ENCODE measurements at regions not wholly inside any gene's neighbourhood (a gene's known extent, or its start where the extent isn't known, plus 50 kb on each side); places are given as distances from the start of the nearest gene placed in this dataset.

DNA sequence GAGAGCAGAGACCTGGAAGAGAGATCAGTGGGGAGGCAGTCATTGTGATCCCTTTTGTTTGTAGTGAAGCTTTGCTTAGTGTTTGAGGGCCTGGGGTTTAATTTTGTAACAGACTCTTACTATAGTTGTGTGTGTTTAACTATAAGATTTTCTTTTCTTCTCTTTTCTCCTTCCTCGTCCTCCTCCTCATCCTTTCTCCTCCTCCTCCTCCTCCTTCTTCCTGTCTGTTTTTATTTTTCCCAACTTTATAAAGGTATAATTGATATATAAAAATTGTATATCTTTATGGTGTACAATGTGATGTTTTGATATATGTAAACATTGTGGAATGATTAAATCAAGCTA, 71.2 kb upstream of the MACF1 start:
- no peak for TF ChIP-seq POLR2A (IDR thresholded peaks at IDR 0.05)
- TF ChIP-seq, protein P1, sequence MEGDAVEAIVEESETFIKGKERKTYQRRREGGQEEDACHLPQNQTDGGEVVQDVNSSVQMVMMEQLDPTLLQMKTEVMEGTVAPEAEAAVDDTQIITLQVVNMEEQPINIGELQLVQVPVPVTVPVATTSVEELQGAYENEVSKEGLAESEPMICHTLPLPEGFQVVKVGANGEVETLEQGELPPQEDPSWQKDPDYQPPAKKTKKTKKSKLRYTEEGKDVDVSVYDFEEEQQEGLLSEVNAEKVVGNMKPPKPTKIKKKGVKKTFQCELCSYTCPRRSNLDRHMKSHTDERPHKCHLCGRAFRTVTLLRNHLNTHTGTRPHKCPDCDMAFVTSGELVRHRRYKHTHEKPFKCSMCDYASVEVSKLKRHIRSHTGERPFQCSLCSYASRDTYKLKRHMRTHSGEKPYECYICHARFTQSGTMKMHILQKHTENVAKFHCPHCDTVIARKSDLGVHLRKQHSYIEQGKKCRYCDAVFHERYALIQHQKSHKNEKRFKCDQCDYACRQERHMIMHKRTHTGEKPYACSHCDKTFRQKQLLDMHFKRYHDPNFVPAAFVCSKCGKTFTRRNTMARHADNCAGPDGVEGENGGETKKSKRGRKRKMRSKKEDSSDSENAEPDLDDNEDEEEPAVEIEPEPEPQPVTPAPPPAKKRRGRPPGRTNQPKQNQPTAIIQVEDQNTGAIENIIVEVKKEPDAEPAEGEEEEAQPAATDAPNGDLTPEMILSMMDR (IDR thresholded peaks at IDR 0.05): no peak

Measured in uterus (tissue), 2 donors.